Smooth muscle cell (in vitro differentiated cells): ENCODE measurements at regions not wholly inside any gene's neighbourhood (a gene's known extent, or its start where the extent isn't known, plus 50 kb on each side); places are given as distances from the start of the nearest gene placed in this dataset.
A peak's percentile ranks its signal among the peaks of the same experiment; 100 is the strongest.

Experiments used
- DNase-seq: peaks from one replicate; lab custom pipeline; 2025; ENCODE audit not compliant: unreplicated experiment; lab: John Stamatoyannopoulos, UW
- H2AFZ ChIP-seq: fragments of 200-600 bp; sonication (generic); 2 replicates; pipeline ENCODE4 v1.6.0; 2016; ENCODE audit warnings: antibody characterized with exemption, low read depth, mild to moderate bottlenecking
- H3F3A ChIP-seq: fragments of 200-600 bp; sonication (generic); 2 replicates; pipeline ENCODE4 v1.6.0; 2017; ENCODE audit warnings: antibody characterized with exemption, low read depth
- H3K27ac ChIP-seq: fragments of 200-600 bp; sonication (generic); 2 replicates; pipeline ENCODE4 v1.5.1; 2016; ENCODE audit warnings: low read depth, mild to moderate bottlenecking
- H3K27me3 ChIP-seq: fragments of 200-600 bp; sonication (generic); 2 replicates; pipeline ENCODE4 v1.6.1; 2016; ENCODE audit warnings: low read depth, mild to moderate bottlenecking
- H3K36me3 ChIP-seq: fragments of 200-600 bp; sonication (generic); 2 replicates; pipeline ENCODE4 v1.5.1; 2016; ENCODE audit warnings: low read depth
- H3K4me1 ChIP-seq: fragments of 200-600 bp; sonication (generic); 2 replicates; pipeline ENCODE4 v1.5.1; 2016; ENCODE audit warnings: low read depth
- H3K4me2 ChIP-seq: fragments of 200-600 bp; sonication (generic); 2 replicates; pipeline ENCODE4 v1.6.0; 2016; ENCODE audit warnings: mild to moderate bottlenecking
- H3K4me3 ChIP-seq: fragments of 200-600 bp; sonication (generic); 2 replicates; pipeline ENCODE4 v1.5.1; 2016; ENCODE audit warnings: mild to moderate bottlenecking
- H3K79me2 ChIP-seq: fragments of 200-600 bp; sonication (generic); 2 replicates; pipeline ENCODE4 v1.6.0; 2016; ENCODE audit warnings: low read depth, mild to moderate bottlenecking
- H3K9ac ChIP-seq: fragments of 200-600 bp; sonication (generic); 2 replicates; pipeline ENCODE4 v1.6.0; 2016; ENCODE audit warnings: low read depth
- H3K9me3 ChIP-seq: fragments of 200-600 bp; sonication (generic); replicated peaks from 2 replicates; pipeline ENCODE4 v1.5.1; 2016; ENCODE audit warnings: low read depth
- H4K20me1 ChIP-seq: fragments of 200-600 bp; sonication (generic); 2 replicates; pipeline ENCODE4 v1.6.0; 2016; ENCODE audit warnings: low read depth
- CTCF ChIP-seq: fragments of 200-600 bp; sonication (generic); IDR thresholded peaks from 2 replicates; pipeline ENCODE4 v1.5.1; 2017; ENCODE audit warnings: borderline replicate concordance, mild to moderate bottlenecking, antibody characterized with exemption; ENCODE audit not compliant: insufficient read depth, poor library complexity, severe bottlenecking
- WGBS: methylation state at CpG from one replicate; pipeline ENCODE4 v1.1.7; 2016; ENCODE audit warnings: low lambda C conversion rate; 5-methylcytosine and 5-hydroxymethylcytosine counted together

DNA sequence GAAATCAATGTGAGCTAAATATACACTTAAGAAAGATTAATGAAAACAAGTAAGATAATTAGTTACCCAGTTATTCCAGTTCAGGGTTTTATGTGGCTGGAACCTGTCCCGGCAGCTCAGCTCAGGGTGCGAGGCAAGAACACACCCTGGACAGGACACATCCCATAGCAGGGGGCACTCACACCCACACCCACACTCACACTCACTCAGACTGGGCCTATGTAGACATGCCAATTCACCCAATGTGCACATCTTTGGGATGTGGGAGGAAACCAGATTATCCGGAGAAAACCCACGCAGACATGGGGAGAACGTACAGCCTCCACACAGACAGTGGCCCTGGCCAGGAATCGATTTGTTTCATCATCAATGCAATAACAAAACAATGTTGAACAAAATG lies 66.0 kb upstream of the TMCC3 start:
- no peaks in the 10 kb centered on the region for H3K36me3 ChIP-seq
- H3K79me2 ChIP-seq: no peaks in the 10 kb centered on the region
- H3K9me3 ChIP-seq: no peaks in the 10 kb centered on the region
- no peaks in the 10 kb centered on the region for H3K27me3 ChIP-seq
- peak overlapping the region; percentile 43 for H3K4me2 ChIP-seq
- no peak overlapping the region for H2AFZ ChIP-seq
- no peak overlapping the region for H3K4me3 ChIP-seq
- H3K27ac ChIP-seq: no peak overlapping the region
- no peaks in the 10 kb centered on the region for H3F3A ChIP-seq
- WGBS: 62% methylated on average over 6 of the region's 6 CpGs
- DNase-seq: no peak
- H4K20me1 ChIP-seq: no peaks in the 10 kb centered on the region
- H3K4me1 ChIP-seq: peaks cover 21% of the 10 kb centered on the region
- H3K9ac ChIP-seq: no peak overlapping the region
- TF ChIP-seq CTCF: no peak

DNA sequence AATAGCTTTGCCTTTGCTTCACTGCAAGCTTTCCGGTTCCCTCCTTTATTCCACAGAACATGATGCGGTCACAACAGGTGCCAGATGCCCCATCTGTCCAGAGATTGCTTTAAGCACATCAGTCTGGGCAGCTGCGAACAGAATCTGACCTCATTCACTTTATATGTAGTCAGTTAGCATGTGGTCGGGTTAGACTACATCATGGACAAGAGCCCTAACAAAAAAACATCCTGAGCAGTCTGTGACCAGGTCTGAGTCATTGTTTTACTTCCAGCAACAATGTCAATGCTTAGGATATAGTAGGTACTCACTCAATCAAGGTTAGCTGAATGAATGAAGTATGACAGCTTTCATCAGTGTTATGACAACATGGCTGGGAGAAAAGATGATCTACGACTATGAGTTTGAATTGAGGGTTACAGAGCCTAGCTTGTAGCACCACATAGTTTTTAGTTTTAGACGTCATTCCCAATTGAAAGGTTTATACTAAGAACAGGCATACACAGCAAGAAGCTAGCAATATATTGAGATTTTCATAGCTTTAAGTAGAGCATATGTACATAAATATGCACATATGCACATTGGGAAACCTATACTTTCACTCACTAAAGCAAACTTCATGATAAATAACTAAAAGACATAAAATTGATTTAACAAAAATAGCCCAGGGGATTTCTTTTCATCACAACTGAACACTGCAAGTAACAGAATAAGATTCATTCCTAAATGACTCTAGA lies 64.2 kb upstream of the TMCC3 start:
- Histone ChIP-seq H3K9me3 (no peaks in the 10 kb centered on the region), H3K4me2 (no peak overlapping the region), H3K27me3 (no peaks in the 10 kb centered on the region), H3K4me1 (peaks cover 21% of the 10 kb centered on the region), H3K36me3 (no peaks in the 10 kb centered on the region), H3F3A (no peaks in the 10 kb centered on the region), H3K27ac (no peak overlapping the region), H3K9ac (no peak overlapping the region), H3K79me2 (no peaks in the 10 kb centered on the region), H3K4me3 (no peak overlapping the region), H2AFZ (no peak overlapping the region), H4K20me1 (no peaks in the 10 kb centered on the region)
- 74% methylated on average over 6 of the region's 6 CpGs for WGBS
- DNase-seq: no peak
- no peak for TF ChIP-seq CTCF

GRCh38 chr12:94712815-94713515 lies 62.6 kb upstream of the TMCC3 start:
- Histone ChIP-seq H2AFZ (peak overlapping the region; percentile 28), H3F3A (no peaks in the 10 kb centered on the region), H4K20me1 (no peaks in the 10 kb centered on the region), H3K36me3 (no peaks in the 10 kb centered on the region), H3K79me2 (no peaks in the 10 kb centered on the region), H3K9me3 (no peaks in the 10 kb centered on the region), H3K27ac (peak overlapping the region; percentile 5), H3K9ac (no peak overlapping the region), H3K4me1 (peaks cover 18% of the 10 kb centered on the region), H3K4me3 (no peak overlapping the region), H3K27me3 (no peaks in the 10 kb centered on the region), H3K4me2 (peak overlapping the region; percentile 20)
- TF ChIP-seq CTCF: no peak
- no peak for DNase-seq
- WGBS: 56% methylated on average over 7 of the region's 7 CpGs

GRCh38 chr12:94710933-94711332 lies 60.6 kb upstream of the TMCC3 start:
- no peaks in the 10 kb centered on the region for H3K9me3 ChIP-seq
- H4K20me1 ChIP-seq: no peaks in the 10 kb centered on the region
- no peaks in the 10 kb centered on the region for H3K4me1 ChIP-seq
- no peak overlapping the region for H3K4me3 ChIP-seq
- no peak for TF ChIP-seq CTCF
- no peaks in the 10 kb centered on the region for H3K27me3 ChIP-seq
- WGBS: 65% methylated on average over 3 of the region's 3 CpGs
- no peak for DNase-seq
- H3K27ac ChIP-seq: no peak overlapping the region
- no peak overlapping the region for H3K4me2 ChIP-seq
- no peaks in the 10 kb centered on the region for H3F3A ChIP-seq
- no peak overlapping the region for H2AFZ ChIP-seq
- no peaks in the 10 kb centered on the region for H3K79me2 ChIP-seq
- H3K9ac ChIP-seq: no peak overlapping the region
- no peaks in the 10 kb centered on the region for H3K36me3 ChIP-seq
